ENCODE measurements at regions not wholly inside any gene's neighbourhood (a gene's known extent, or its start where the extent isn't known, plus 50 kb on each side); places are given as distances from the start of the nearest gene placed in this dataset.

DNA sequence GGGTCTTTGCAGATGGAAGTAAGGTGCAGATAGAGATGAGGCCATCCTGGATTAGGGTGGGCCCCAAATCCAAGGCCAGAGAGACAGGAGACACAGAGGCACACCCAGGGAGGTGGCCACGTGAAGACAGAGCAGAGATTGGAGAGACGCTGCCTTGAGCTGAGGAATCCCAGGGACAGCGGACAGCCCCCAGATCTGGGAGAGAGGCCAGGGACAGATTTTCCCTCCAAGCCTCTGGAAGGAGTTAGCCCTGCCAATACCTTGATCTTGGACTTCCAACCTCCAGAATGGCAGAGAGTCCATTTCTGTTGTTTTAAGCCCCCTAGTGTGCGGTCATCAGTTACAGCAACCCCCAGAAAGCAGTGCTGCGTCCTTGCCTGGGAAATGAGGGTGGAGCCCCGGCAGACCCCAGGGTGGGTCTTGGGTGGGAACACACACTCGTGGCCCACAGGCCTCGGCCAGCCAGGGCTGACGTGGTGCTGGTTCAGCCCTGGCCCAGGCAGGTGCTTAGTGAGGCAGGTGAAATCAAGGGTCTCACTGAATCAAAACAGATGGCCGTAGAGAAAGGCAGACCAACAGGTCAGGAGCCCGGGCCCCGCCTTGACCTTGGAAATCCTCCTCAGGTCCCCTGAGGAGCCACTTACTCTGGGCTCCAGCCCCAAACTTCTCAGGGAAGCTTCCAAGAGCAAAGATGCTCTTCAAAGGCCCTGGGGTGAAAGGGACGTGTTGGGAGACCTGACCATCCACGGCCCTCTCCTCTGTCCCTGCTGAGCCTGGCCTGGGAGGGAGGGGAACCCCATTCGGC, 169.3 kb downstream of the RBFOX3 start:
- no peak for DNase-seq

DNA sequence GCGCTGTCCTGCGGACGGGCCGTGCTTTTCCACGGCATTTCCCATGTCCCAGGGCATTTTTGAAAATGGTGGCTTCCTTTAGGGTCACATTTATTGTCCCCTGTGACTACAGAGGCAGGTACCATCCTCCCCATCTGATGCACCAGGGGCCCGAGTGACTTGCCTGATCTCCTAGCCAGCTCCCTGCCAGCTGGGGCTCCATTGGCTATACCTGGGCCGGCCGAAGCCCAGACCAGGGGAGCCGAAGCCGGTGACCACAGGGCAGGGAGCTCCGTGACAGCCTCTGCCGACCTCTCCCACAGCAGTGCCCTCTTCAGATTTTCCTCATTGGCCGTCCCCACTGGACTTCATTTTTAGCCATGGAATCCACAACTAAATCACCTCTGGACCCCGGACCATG, 170.6 kb downstream of the RBFOX3 start:
- DNase-seq: no peak

DNA sequence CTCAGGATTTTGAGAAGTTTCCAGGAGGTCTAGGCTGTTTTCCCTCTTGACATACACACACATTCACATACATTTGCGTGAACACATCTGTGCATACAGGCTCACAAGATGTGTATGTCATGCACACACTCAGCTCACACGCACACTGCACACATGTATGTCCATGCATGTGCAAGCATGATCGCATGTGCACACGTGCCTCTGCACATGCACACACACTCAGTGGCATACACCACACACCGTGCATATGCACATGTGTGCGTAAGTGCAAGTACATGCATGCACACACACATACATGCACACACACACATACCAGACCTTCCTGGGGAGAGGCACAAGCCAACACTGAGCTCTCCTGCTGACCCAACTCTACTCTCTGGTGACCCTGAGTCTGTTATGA, 171.4 kb downstream of the RBFOX3 start:
- no peak for DNase-seq

DNA sequence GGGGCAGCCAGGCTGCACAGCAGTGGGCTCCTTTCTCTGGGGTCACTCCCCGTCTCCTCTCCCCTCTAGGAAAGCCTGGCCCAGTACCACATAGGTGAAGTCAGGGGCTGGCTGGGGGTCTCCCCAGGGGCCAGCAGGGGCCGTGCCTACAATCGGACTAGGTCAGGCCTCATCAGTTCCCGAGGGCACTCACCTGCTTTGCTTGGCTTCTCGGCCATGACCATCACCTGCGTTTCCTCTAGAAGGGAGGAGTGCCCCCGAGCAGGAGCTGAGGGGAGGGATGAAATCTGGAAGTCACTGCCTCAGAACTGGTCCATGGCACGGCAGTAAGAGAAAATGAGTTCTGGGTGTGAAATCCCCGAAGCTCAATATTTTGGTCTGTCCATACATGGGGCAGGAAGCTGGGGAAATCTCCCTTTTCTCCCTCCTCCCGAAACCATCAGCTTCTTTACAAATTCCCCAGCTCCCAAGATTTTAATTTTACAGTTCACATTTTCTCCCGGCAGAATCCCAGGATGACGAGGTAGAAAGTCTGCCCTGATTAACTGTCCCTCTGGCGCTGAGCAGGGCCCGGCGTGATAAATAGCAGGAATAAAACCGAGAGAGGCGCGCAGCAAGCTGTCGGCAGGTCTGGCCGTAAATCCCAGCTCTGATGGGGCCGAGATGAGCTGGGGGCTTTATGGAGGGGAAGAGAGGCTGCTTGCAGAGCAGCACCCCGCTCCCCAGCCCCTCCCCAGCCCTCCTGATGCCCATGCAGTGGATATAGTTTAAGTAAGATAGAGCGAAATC, 172.1 kb downstream of the RBFOX3 start:
- DNase-seq: no peak

- no peak for DNase-seq
Observed at GRCh38 chr17:79438058-79438457, 172.8 kb downstream of the RBFOX3 start.

- no peak for DNase-seq
Observed at GRCh38 chr17:79437081-79437480, 173.8 kb downstream of the RBFOX3 start.

DNA sequence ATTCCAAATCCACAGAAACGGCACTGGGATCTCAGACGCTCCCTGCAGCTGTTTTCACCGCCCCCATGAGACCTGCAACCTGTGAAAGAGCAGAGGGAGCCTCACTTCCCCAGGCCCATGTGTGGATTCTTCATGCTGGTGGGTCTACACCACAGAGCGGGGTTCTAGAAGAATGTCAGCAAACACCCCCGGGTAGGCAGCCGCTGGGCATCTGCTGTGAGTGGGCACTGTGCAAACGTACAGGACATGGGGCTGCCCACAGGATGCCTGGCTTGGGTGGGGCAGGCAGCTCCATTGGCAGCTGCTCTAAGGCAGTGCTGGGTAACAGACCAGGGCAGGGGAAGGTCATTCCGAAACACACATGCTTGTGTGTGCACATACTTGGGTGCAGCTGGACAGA, 174.9 kb downstream of the RBFOX3 start:
- no peak for DNase-seq

GRCh38 chr17:79435296-79435695, 175.6 kb downstream of the RBFOX3 start:
- DNase-seq: no peak

DNA sequence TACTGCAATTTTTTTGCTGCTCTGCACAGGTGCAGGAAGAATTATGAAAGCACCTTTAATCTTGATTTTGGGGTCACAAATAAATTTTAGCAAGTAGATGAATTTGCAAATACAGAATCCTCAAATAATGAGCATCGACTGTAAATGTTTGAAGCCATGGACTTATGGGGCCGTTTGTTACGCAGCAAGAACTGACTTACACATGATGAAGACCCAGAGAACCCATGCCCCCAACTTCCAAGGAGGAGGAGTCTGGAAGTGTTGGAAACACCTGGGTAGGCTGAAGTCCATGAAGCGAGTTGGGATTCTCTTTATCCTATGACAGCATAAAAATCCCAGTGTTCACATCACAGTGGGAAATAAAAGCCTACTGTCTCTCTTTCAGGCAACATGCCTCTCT, 176.6 kb downstream of the RBFOX3 start:
- DNase-seq: no peak

- DNase-seq: no peak
Observed at GRCh38 chr17:79433379-79433778, 177.5 kb downstream of the RBFOX3 start.

GRCh38 chr17:79431175-79431574, 179.7 kb downstream of the RBFOX3 start:
- no peak for DNase-seq

GRCh38 chr17:79429864-79430494, 180.9 kb downstream of the RBFOX3 start:
- no peak for DNase-seq

DNA sequence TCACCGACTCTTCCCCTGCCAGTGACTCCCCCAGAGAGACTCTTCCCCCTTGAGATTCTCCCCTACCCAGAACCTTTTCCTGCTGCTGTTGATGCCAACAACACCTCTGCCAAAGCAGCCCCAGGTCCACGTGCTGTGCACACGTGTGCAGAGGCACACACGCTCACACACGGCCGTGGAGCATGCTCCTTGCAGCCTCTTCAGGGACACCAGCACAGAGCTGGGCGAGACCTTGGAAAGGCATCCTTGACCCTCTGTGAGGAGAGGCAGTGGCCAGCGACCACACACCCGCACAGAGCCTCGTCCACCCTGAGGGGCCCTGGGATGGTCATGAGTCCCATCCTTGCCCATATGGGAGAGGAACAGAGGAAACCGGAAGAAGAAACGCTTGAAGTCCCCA, 181.9 kb downstream of the RBFOX3 start:
- no peak for DNase-seq

GRCh38 chr17:79427621-79428539, 183.0 kb downstream of the RBFOX3 start:
- DNase-seq: no peak

DNA sequence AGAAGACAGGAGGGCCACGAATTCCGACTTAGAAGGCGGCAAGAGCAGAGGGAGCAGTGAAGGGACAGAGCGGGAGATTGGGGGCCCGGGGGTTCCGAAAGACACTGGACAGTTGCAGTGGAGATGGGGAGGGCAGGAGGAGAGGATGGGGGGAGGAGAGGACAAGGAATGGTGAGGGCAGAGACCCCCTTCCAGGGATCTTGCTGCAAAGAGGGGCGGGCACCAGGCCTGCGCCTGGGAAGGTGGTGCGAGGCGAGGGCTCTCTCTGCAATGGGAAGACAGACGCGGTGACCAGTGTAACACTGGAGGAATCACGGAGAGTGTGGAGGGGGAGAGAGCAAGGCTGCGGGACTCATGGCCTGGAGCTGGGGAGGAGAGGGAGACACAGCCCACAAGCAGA, 185.2 kb downstream of the RBFOX3 start:
- DNase-seq: no peak

GRCh38 chr17:79424471-79425185, 186.2 kb downstream of the RBFOX3 start:
- DNase-seq: no peak

DNA sequence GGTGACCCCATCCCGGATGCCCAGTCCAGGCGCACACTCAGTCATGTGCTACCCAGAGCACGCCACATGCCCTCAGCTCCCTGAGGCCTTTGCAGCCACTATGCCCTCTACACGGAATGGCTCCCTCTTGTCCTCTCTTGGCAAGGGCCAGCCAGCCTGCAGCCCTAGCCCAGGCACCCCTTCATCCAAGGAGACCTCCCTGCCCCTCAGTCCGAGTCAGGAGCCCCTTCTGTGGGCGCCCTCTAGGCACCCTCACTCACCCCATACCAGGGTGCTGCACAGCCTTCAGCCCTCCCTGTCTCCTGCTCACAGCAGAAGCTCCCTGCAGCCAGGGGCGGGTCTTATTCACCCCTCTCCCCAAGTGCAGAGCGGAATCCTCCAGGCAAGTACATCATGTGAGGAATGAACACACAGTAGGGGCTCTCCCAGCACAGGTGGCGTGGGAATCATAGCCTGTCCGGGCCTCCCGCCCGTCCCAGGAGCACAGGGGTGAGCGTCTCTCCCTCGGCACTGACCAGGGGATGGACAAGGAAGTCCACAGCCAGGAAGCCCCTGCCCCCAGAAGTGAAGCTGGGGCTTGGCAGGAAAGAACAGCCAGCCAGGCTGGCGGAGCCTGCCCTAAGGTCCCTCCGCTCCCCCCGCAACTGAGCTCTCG, 186.9 kb downstream of the RBFOX3 start:
- no peak for DNase-seq

DNA sequence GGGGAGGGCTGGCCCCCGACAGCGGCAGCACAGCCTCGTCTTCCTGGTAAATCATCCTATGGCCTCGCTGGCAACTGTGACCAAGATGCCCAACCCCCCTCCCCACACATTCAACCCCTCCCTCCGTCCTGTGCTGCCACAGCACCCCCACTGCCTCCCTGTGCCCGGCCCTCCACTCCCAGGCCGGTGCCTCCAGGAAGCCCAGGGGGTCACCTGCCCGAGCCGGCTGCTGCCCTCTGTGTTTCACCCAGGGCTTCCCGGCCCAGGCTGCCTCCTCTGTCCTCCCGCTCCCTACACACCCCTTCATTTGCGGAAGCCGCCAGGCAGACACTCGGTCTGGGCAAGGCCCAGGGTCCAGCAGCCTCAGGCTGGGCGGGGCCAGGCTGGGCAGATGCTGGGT, 188.6 kb downstream of the RBFOX3 start:
- no peak for DNase-seq

DNA sequence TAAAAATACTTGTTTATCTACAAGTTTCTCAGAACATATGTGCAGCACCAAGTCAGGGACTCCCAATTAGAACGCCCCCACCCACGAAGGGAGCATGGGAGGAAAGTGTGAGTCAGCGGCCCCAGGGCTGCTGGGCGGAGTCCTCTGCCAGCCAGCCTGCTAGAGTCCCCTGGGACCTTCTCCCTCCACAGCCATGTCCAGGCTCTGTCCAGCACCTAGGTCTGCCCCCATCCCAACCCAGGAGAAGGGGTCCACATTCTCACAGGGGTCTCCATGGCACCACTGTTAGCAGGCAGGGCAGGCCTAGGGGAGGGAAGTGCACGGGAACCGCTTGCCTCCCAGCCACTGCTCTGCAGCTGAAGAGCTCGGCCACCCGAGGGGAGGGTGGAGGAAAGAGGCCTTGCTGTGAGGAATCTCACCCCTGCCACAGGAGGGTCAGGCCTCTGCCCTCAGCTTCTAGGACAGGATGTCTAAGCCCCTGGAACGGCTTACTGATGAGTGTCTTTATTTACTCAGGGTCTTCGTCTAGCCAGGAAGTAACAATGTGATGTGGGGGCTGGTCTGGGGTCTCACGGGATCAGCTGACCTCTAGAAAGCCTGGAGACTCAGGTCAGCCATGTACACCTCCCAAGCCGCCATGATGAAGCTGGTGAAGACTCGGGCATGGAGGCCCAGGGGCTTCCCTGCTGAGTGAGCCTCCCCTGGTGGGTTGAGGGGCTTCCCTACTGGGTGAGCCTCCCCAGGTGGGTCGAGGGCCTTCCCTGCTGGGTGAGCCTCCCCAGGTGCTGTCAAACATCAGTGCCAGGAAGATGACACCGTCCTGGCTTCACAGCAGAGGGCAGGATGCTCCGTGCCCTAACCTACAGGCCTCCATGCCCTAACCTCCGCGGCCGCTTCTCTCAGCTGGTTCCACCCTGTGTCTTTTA, 190.3 kb downstream of the RBFOX3 start:
- no peak for DNase-seq

DNA sequence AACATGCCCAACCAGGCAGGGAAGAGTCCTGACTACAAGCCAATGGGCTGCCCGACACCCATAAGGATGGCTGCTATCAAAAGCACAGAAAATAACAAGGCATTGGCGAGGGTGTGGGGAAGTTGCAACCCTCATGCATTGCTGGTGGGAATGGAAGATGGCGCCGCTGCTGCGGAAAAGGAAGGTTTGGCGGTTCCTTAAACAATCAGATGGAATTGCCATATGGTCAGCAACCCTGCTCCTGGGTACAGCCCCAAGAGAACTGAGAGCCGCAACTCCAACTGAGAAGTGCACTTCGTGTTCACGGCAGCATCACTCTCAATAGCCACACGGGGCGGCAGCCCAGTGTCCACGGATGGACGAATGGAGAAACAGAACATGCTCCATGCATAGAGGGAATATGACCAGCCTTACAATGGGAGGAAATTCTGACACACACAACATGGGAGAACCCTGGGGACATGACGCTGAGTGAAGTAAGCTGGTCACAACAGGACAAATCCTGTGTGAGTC, 193.3 kb downstream of the RBFOX3 start:
- DNase-seq: no peak
